GM23338 (cell line): ENCODE measurements at regions not wholly inside any gene's neighbourhood (a gene's known extent, or its start where the extent isn't known, plus 50 kb on each side); places are given as distances from the start of the nearest gene placed in this dataset.

ENCODE experiments used
- ATAC-seq: fragments of 200-7000 bp; cut with Tn5 transposase; 3 replicates; pipeline ENCODE4 v1.9.1; 2020
- DNase-seq: peaks from one replicate; pipeline ENCODE4 v3.0.0-alpha.2; 2015; ENCODE audit warnings: low spot score
- H2AFZ ChIP-seq: fragments of 200-600 bp; sonication (generic); 2 replicates; pipeline ENCODE4 v1.8.0; 2016; ENCODE audit warnings: antibody characterized with exemption, mild to moderate bottlenecking, moderate library complexity
- H3F3A ChIP-seq: fragments of 200-600 bp; sonication (generic); replicated peaks from 2 replicates; pipeline ENCODE4 v1.8.0; 2017; ENCODE audit warnings: antibody characterized with exemption, mixed run types, low read depth
- H3K27ac ChIP-seq: fragments of 200-600 bp; sonication (generic); 2 replicates; pipeline ENCODE4 v1.6.1; 2016; ENCODE audit warnings: low read depth
- H3K27me3 ChIP-seq: fragments of 200-600 bp; sonication (generic); 2 replicates; pipeline ENCODE4 v1.8.0; 2016; ENCODE audit warnings: mild to moderate bottlenecking, mixed run types, moderate library complexity; ENCODE audit not compliant: insufficient read depth
- H3K36me3 ChIP-seq: fragments of 200-600 bp; sonication (generic); 2 replicates; pipeline ENCODE4 v1.8.0; 2016; ENCODE audit warnings: mild to moderate bottlenecking; ENCODE audit not compliant: insufficient read depth
- H3K4me1 ChIP-seq: fragments of 200-600 bp; sonication (generic); 2 replicates; pipeline ENCODE4 v1.8.0; 2016; ENCODE audit warnings: mild to moderate bottlenecking, moderate library complexity; ENCODE audit not compliant: insufficient read depth
- H3K4me2 ChIP-seq: fragments of 200-600 bp; sonication (generic); 2 replicates; pipeline ENCODE4 v1.7.1; 2017; ENCODE audit warnings: mixed run types
- H3K4me3 ChIP-seq: fragments of 200-600 bp; sonication (generic); 2 replicates; pipeline ENCODE4 v1.6.1; 2016; ENCODE audit warnings: mixed run types
- H3K79me2 ChIP-seq: fragments of 200-600 bp; sonication (generic); replicated peaks from 2 replicates; pipeline ENCODE4 v1.8.0; 2017; ENCODE audit warnings: mild to moderate bottlenecking; ENCODE audit not compliant: insufficient read depth
- H3K9me2 ChIP-seq: fragments of 200-600 bp; sonication (generic); 2 replicates; pipeline ENCODE4 v1.8.0; 2017; ENCODE audit not compliant: insufficient read depth
- H4K20me1 ChIP-seq: fragments of 200-600 bp; sonication (generic); replicated peaks from 2 replicates; pipeline ENCODE4 v1.8.0; 2017; ENCODE audit warnings: mild to moderate bottlenecking; ENCODE audit not compliant: insufficient read depth
- H3K27ac Mint-ChIP-seq: 2 replicates; pipeline ENCODE4 v1.8.0; 2020; ENCODE audit warnings: inconsistent platforms, mild to moderate bottlenecking, moderate library complexity, mixed read lengths
- H3K27me3 Mint-ChIP-seq: 3 replicates; pipeline ENCODE4 v1.8.0; 2022; ENCODE audit warnings: low read depth, mild to moderate bottlenecking, moderate library complexity, mixed read lengths, inconsistent platforms; ENCODE audit not compliant: insufficient read depth, poor library complexity
- H3K36me3 Mint-ChIP-seq: 3 replicates; pipeline ENCODE4 v1.8.0; 2021; ENCODE audit warnings: low read depth, mild to moderate bottlenecking, inconsistent platforms, moderate library complexity, mixed read lengths
- H3K4me1 Mint-ChIP-seq: 3 replicates; pipeline ENCODE4 v1.8.0; 2020; ENCODE audit warnings: mild to moderate bottlenecking, inconsistent platforms, mixed read lengths
- H3K4me3 Mint-ChIP-seq: 3 replicates; pipeline ENCODE4 v1.8.0; 2021; ENCODE audit warnings: moderate library complexity, mild to moderate bottlenecking, inconsistent platforms, mixed read lengths
- H3K9me3 Mint-ChIP-seq: 3 replicates; pipeline ENCODE4 v1.8.0; 2020; ENCODE audit warnings: moderate library complexity, mild to moderate bottlenecking, inconsistent platforms, mixed read lengths
- CREB1 ChIP-seq: fragments of 250-450 bp; sonication (Bioruptor Pico); IDR thresholded peaks from 2 replicates; pipeline ENCODE4 v1.5.0; 2020; ENCODE audit warnings: low read depth, mild to moderate bottlenecking, moderate library complexity
- CTCF ChIP-seq, 2 experiments: fragments of 200-600 bp in 1 of 2; sonication (generic) in 1 of 2; conservative IDR thresholded peaks; 2 replicates each; pipeline versions ENCODE4 v1.5.1 to v1.6.1; 2016 to 2017; ENCODE audit warnings: antibody characterized with exemption in 2 of 2, low read depth in 2 of 2, mild to moderate bottlenecking in 2 of 2, moderate library complexity in 1 of 2
- ETS1 ChIP-seq: IDR thresholded peaks from 2 replicates; pipeline ENCODE4 v1.6.1; 2016; ENCODE audit warnings: antibody characterized with exemption
- EZH2 ChIP-seq: fragments of 200-600 bp; sonication (generic); IDR thresholded peaks from one replicate; pipeline ENCODE4 v1.8.0; 2017; ENCODE audit warnings: antibody characterized with exemption, mild to moderate bottlenecking, low read depth; ENCODE audit not compliant: unreplicated experiment
- EZH2phosphoT487 ChIP-seq: fragments of 200-600 bp; sonication (generic); IDR thresholded peaks from one replicate; pipeline ENCODE4 v1.8.1; 2018; ENCODE audit warnings: antibody characterized with exemption; ENCODE audit not compliant: unreplicated experiment
- JUNB ChIP-seq: IDR thresholded peaks from one replicate; pipeline ENCODE4 v1.6.1; 2016; ENCODE audit warnings: antibody characterized with exemption; ENCODE audit not compliant: unreplicated experiment
- NANOG ChIP-seq: IDR thresholded peaks from 2 replicates; pipeline ENCODE4 v1.6.1; 2016; ENCODE audit warnings: antibody characterized with exemption, borderline replicate concordance
- POLR2AphosphoS5 ChIP-seq: IDR thresholded peaks from 2 replicates; pipeline ENCODE4 v1.6.1; 2016; ENCODE audit warnings: antibody characterized with exemption, low read depth
- REST ChIP-seq: IDR thresholded peaks from one replicate; pipeline ENCODE4 v1.6.1; 2018; ENCODE audit warnings: antibody characterized with exemption; ENCODE audit not compliant: unreplicated experiment
- STAT1 ChIP-seq: IDR thresholded peaks from one replicate; pipeline ENCODE4 v1.6.1; 2016; ENCODE audit warnings: antibody characterized with exemption; ENCODE audit not compliant: unreplicated experiment
- ZNF114 ChIP-seq: fragments of 250-450 bp; sonication (Bioruptor Pico); IDR thresholded peaks from 2 replicates; pipeline ENCODE4 v1.5.0; 2020; ENCODE audit warnings: mild to moderate bottlenecking, moderate library complexity
- ZNF331 ChIP-seq: fragments of 250-450 bp; sonication (Bioruptor Pico); IDR thresholded peaks from 2 replicates; pipeline ENCODE4 v1.5.0; 2020; ENCODE audit warnings: low read depth, mild to moderate bottlenecking, moderate library complexity
- ZNF462 ChIP-seq: fragments of 250-450 bp; sonication (Bioruptor Pico); IDR thresholded peaks from 2 replicates; pipeline ENCODE4 v1.5.0; 2020; ENCODE audit warnings: mild to moderate bottlenecking, moderate library complexity

- H3K4me2 ChIP-seq: no peak overlapping the region
- no peaks in the 10 kb centered on the region for H3K79me2 ChIP-seq
- H3K4me3 ChIP-seq: no peak overlapping the region
- no peak for DNase-seq
- no peaks in the 10 kb centered on the region for H3K4me1 ChIP-seq
- Mint-ChIP-seq H3K9me3 (no peaks in the 10 kb centered on the region), H3K27ac (no peak overlapping the region), H3K27me3 (no peaks in the 10 kb centered on the region), H3K36me3 (peaks cover 5% of the 10 kb centered on the region; the same call in 2 of the 3 replicates), H3K4me3 (no peak overlapping the region), H3K4me1 (no peaks in the 10 kb centered on the region)
- no peak for ATAC-seq
- no peaks in the 10 kb centered on the region for H3K9me2 ChIP-seq
- H3F3A ChIP-seq: no peaks in the 10 kb centered on the region
- H3K27ac ChIP-seq: no peak overlapping the region
- no peaks in the 10 kb centered on the region for H3K27me3 ChIP-seq
- H4K20me1 ChIP-seq: no peaks in the 10 kb centered on the region
- H2AFZ ChIP-seq: no peak overlapping the region
- TF ChIP-seq NANOG (no peak), ZNF331 (no peak), ZNF114 (no peak), ZNF462 (CRISPR knock-in tag) (no peak), REST (no peak), CREB1 (CRISPR knock-in tag) (no peak), EZH2phosphoT487 (no peak), ETS1 (no peak), EZH2 (no peak), POLR2AphosphoS5 (no peak), JUNB (no peak), CTCF (conservative IDR thresholded peaks at IDR 0.05; ENCODE audit: low read depth in 2 of 2) (no peak), STAT1 (no peak)
- no peaks in the 10 kb centered on the region for H3K36me3 ChIP-seq
Observed at GRCh38 chr4:122212880-122213279, 60.7 kb downstream of the BLTP1 start.
